CD4-positive, alpha-beta T cell treated with Interleukin-17A for 1 hour (primary cell): ENCODE measurements at regions not wholly inside any gene's neighbourhood (a gene's known extent, or its start where the extent isn't known, plus 50 kb on each side); places are given as distances from the start of the nearest gene placed in this dataset.

Experiments
- DNase-seq: peaks from one replicate; pipeline ENCODE4 v3.0.0-alpha.2; 2020

DNA sequence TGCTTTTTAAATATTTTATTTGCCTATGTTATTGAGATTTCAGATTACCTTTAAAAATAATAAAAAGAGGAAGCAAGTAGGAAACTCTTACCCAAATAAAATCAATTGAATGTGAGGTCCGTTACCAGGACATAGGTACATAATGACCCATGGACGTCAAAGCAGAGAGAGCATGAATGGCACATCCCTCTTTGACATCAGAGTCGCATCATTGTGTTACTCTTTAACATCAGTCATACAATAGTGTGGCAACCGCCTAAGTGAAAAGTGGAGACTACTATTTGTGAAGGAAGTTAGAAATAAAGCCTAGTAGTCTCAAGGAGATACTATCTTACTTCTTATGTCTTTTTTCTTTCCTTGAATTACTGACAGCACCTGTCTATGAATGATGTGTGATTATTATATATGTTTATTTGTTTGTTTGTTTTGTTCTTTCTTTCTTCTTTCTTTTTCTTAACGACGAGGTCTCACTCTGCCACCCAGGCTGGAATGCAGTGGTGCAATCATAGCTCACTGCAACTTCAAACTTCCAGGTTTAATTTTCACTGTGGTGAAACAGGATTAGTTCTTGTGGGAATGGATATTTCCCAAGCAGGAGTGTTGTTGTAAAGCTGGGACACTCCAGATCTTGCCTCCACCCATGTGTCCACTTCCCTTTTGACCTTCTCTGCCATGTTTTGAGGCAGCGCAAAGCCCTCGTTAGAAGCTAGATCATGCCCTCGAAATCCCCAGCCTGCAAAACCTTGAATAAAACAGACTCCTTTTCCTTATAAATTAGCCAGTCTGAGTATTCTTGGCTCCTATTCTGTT is 407.2 kb upstream of the NETO1 start:
- DNase-seq, result no peak

- no peak for DNase-seq
These were observed 403.3 kb upstream of the NETO1 start for GRCh38 chr18:73270920-73271634.

- no peak for DNase-seq
These were observed 396.8 kb upstream of the NETO1 start for GRCh38 chr18:73264562-73264921.

- DNase-seq, result no peak
These were observed 394.1 kb upstream of the NETO1 start for GRCh38 chr18:73261923-73262322.

GRCh38 chr18:73261243-73261642 is 393.5 kb upstream of the NETO1 start:
- no peak for DNase-seq

GRCh38 chr18:73258375-73259087 is 390.7 kb upstream of the NETO1 start:
- no peak for DNase-seq

- DNase-seq, result no peak
These were observed 386.8 kb upstream of the NETO1 start for GRCh38 chr18:73254564-73254963.

- DNase-seq, result no peak
These were observed 381.2 kb upstream of the NETO1 start for GRCh38 chr18:73249030-73249429.

GRCh38 chr18:73246763-73247162 is 379.0 kb upstream of the NETO1 start:
- no peak for DNase-seq

GRCh38 chr18:73245345-73245744 is 377.6 kb upstream of the NETO1 start:
- DNase-seq, result no peak

DNA sequence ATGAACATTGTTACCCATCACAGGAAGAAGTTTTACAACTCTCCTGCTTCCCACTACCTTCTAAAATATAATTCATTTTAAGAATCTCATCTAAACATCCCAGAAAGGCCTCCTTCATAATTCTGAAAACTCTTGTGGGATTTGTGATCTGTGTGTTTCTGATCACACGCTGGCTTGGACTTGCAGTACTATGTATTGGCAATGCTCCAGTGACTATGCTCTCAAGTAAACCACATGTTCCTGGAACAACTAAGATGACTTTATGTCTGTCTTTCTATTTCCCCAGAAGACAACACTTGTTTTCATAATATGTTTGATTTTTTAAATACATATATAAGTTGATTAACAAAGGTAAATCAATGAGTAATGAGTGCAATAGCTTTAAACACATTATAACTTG is 376.6 kb upstream of the NETO1 start:
- DNase-seq, result no peak

DNA sequence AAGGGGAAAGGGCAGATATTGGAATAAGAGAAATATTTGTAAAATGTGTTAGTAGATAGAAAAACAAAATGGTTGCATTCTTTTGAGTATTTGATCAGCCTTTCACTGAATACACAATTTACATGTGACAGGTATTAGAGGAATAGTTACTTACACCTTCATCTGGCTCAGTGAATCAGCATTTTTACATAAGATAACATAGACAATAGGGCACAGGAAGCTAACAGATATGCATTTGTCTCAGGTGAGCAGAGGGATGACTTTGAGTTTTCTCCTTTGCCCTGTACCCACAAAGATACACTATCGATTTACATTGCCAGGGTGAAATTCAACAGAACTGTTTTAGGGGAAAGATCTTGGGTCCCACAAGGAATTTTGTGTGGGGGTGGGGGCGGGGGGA is 373.1 kb upstream of the NETO1 start:
- DNase-seq, result no peak

DNA sequence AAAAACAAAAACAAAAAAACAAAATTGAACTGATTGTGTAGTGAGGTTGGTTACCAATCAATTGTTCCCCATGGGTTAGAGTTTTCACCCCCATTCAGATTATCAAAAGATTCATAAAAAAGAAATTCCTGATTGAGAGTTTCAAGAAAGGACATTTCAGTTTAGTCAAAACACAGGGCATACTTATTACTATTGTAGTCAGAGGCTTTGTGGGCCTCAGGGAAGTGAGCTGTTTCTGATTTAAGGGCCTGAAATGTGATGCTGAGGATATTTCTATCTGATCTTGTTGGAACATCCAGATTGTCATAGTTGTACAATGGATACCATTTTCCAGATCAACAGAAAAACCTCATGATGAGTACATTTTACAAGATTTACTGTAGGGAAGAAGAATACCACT is 368.1 kb upstream of the NETO1 start:
- DNase-seq, result no peak

GRCh38 chr18:73235491-73235890 is 367.7 kb upstream of the NETO1 start:
- DNase-seq, result no peak

GRCh38 chr18:73232933-73233332 is 365.1 kb upstream of the NETO1 start:
- no peak for DNase-seq

DNA sequence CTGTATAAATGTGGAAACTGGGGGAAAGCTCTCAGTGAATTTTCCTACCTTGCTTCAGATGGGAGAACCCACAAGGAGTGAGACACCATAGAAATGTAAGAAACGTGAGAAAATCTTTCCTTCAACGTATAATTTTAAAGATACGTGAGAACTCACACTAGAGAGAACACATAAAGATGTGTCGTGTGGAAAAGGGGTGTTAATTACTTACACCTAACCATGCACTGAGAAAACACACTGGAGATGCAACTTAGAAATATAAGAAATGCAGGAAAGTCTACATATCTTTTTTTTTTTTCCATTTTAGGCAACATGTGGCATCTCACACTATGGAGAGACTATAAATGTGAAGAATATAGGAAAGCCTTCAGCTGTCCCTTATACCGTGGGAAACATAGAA is 352.9 kb upstream of the NETO1 start:
- no peak for DNase-seq

DNA sequence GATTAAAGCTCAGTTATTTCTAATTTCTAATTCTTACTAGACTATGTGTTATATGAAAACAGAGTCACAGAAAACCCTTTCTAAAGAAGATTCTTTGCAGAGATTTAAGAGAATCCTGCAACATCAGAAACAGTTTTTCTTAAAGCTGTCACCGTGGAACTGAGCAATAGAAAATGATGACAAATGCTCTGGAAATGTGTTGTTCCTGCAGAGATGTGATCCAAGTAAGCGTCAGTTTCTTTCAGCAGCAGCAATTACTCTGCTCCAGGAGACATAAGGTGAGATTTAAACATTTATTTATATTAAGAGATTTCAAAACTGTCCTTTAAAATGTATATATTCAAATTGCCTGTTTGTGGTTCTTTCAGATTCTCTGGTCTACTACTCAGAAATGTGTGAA is 350.5 kb upstream of the NETO1 start:
- DNase-seq, result no peak

DNA sequence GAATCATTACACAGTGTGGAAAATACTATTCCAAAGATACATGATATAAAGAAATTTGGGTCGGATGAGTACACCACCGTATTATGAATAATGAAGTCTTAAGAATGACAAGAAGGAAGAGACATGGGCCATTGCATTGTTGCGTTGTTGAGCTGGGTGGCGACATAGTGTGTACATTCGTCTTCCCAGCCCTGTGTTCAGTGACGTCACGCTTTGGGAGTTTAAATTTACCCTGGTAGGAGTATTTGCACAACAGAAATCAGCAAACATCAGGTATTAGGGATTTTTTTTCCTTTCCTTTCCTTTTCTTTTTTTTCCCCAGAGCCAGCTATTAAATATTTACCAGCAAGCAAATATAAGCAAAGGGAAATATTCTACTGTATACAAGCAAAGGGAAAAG is 347.2 kb upstream of the NETO1 start:
- no peak for DNase-seq

GRCh38 chr18:73212442-73212841 is 344.7 kb upstream of the NETO1 start:
- no peak for DNase-seq

DNA sequence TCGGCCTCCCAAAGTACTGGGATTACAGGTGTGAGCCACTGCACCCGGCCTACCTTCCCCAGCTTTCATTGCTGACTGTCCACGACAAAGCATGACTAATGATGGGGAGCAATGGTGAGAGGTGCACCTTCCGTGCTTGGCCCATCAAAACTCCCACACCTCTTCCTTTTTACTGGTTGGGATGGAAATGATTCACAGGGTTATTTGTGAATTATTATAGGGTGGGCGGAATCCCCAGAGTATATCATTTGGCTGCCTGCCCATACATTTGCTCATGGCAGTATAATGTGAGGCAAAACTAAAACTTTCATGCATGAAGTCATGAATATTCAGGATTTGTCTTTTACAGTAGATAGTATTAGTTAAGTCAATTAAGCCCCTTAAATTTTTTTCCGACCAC is 334.2 kb upstream of the NETO1 start:
- no peak for DNase-seq

- DNase-seq, result no peak
These were observed 331.4 kb upstream of the NETO1 start for GRCh38 chr18:73199151-73199550.

DNA sequence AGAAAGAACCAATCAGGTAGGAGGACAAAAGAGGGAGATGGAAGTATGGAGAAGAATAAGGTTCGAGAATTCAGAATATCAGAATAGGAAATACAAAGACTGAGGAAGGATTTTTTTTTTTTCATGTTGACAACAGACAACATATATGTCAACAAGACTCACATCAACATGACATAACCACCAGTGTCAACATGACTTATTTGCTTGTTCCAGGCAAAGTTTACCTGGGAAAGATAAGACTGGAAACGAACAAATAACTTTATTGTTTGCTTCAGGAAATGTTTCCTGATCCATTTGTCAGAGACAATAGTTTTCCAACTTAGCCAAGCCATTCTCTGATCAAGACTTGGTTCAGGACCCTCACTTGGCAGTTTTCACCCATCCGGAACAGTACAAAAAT is 321.9 kb upstream of the NETO1 start:
- DNase-seq, result no peak

GRCh38 chr18:73168236-73168635 is 300.4 kb upstream of the NETO1 start:
- no peak for DNase-seq

DNA sequence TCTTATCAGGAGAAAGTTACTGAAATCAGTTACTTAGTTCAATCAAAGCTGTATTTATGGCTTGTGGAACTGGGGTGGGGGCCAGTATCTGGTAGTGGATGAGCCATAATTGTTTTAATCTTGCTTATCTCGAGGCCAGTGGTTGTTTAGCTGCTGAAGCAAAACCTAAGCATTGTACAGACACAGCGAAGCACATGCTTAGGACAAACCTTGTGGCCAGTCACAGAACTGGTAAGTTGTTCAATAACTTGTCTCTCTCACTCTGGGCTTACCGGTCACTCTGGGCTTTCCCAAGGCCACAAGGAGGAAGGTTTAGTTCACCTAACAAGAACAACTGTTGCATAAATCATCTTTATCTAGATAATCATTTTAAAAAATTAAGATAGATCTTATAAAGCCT is 296.6 kb upstream of the NETO1 start:
- no peak for DNase-seq
